ENCODE measurements at regions not wholly inside any gene's neighbourhood (a gene's known extent, or its start where the extent isn't known, plus 50 kb on each side); places are given as distances from the start of the nearest gene placed in this dataset.

DNA sequence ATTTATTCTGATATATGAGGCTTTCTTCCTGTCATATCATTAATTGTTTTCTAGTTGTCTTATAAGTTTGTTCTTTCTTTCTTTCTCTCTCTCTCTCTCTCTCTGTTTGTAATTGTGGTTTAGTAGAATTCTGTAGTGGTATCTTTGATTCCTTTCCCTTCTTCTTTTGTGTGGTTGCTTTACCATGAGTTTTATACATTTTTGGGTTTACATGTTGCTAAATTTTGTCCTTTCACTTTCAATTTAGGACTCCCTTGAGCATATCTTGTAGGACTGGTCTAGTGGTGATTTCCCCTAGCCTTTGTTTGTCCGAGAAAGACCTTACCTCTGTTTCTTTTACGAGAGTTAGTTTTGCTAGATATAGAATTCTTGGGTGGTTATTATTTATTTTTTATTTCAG lies 162.3 kb upstream of the CHRM3 start:
- TF ChIP-seq, protein P1, sequence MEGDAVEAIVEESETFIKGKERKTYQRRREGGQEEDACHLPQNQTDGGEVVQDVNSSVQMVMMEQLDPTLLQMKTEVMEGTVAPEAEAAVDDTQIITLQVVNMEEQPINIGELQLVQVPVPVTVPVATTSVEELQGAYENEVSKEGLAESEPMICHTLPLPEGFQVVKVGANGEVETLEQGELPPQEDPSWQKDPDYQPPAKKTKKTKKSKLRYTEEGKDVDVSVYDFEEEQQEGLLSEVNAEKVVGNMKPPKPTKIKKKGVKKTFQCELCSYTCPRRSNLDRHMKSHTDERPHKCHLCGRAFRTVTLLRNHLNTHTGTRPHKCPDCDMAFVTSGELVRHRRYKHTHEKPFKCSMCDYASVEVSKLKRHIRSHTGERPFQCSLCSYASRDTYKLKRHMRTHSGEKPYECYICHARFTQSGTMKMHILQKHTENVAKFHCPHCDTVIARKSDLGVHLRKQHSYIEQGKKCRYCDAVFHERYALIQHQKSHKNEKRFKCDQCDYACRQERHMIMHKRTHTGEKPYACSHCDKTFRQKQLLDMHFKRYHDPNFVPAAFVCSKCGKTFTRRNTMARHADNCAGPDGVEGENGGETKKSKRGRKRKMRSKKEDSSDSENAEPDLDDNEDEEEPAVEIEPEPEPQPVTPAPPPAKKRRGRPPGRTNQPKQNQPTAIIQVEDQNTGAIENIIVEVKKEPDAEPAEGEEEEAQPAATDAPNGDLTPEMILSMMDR (conservative IDR thresholded peaks at IDR 0.05): no peak
- TF ChIP-seq ZFX (IDR thresholded peaks at IDR 0.05): no peak
